ENCODE measurements at regions not wholly inside any gene's neighbourhood (a gene's known extent, or its start where the extent isn't known, plus 50 kb on each side); places are given as distances from the start of the nearest gene placed in this dataset.
"Not testable (repeated sequence)": the region's sequence is repeated elsewhere in the genome, so short reads cannot be mapped to it uniquely, and the experiment has no call there.

DNA sequence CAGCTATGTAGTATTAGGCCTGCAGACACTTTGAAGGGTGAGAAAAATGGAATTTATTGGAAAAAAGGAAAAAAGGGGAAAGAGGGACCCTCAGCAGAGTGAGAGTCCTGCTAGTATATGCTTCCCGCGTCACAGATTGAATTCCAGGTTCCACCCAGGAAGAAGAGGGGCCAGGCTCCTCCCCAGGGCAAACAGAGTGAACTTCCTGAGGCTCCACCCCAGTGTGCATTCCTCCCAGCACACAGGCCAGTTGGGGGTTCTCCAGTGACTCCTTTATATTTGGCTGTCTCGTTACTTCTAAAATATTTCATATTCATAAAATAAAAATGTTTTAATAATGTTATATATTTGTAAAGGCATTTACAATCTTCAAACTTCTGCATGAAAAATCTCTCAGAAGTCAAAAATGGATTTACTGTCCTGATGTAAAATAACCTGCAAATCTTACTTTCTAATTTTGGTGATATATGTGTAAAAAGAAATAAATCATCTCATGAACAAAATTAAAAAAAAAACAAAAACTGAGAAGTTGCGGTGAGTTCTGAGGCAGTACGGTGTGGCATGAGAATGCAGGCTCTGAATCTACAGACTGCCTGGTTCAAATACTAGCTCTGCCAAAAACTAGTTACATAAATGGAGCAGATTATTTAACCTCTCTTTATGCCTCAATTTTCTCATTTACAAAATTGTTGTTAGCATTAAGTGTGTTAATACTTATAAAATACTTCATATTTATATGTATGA is 175.8 kb upstream of the P2RY1 start:
- Mint-ChIP-seq H3K27ac (no peak overlapping the region), H3K27me3 (peaks cover 6% of the 10 kb centered on the region), H3K9me3 (peaks cover 17% of the 10 kb centered on the region), H3K4me1 (peaks cover 4% of the 10 kb centered on the region), H3K36me3 (peaks cover 2% of the 10 kb centered on the region), H3K4me3 (no peak overlapping the region)

DNA sequence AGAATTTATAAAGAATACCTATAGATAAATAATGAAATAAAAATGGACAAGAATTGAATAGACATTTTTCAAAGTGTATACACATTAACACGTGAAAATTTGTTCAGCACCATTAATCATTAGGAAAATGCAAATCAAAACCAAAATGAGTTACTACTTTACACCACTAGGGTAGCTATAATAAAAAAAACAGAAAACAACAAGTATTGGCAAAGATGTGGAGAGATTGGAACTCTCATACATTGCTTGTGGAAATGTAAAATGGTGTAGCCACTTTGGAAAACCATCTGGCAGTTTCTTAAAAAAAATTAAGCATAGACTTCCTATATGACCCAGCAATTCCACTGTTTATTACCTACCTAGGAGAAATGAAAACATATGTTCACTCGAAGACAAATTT is 172.8 kb upstream of the P2RY1 start:
- H3K4me3 Mint-ChIP-seq = no peak overlapping the region
- peaks cover 4% of the 10 kb centered on the region for H3K27me3 Mint-ChIP-seq
- H3K4me1 Mint-ChIP-seq = peaks cover 7% of the 10 kb centered on the region
- peaks cover 2% of the 10 kb centered on the region for H3K36me3 Mint-ChIP-seq
- H3K27ac Mint-ChIP-seq = no peak overlapping the region
- H3K9me3 Mint-ChIP-seq = peaks cover 17% of the 10 kb centered on the region

DNA sequence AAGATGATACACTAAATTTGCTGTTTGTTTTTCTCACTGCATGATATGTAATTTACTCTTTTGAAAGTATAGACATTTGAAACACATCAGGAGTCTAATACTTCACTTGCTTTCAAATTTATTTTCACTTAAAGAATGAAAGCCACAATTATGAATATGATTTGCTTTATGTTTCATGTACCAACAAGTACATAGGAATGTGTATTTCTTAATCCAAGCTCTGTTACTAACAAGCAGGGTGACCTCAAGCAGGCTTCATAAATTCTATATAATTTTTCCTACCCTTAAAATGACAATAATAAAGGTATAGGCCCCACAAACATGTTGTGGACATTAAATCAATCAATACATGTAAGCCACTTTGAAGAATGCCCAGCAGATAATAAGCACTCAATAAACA is 170.2 kb upstream of the P2RY1 start:
- Mint-ChIP-seq H3K36me3 (peaks cover 2% of the 10 kb centered on the region), H3K27ac (no peak overlapping the region), H3K9me3 (peaks cover 17% of the 10 kb centered on the region), H3K4me3 (no peak overlapping the region), H3K27me3 (peaks cover 2% of the 10 kb centered on the region), H3K4me1 (peaks cover 7% of the 10 kb centered on the region)

DNA sequence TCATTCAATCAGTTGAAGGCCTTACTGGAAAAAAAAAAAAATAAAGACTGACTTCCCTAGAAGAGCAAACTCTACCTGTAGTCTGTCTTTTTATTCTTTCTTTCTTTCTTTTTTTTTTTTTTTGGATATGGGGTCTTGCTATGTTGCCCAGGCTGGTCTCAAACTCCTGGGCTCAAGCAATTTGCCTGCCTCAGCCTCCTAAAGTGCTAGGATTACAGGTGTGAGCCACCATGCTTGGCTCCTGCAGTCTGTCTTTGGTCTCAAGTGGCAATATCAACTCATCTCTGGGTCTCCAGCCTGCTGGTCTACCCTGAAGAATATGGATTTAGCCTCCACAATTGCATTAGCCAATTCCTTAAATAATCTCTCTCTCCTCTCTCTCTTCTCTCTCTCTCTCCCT is 167.7 kb upstream of the P2RY1 start:
- peaks cover 7% of the 10 kb centered on the region for H3K4me1 Mint-ChIP-seq
- H3K36me3 Mint-ChIP-seq = no peaks in the 10 kb centered on the region
- H3K27me3 Mint-ChIP-seq = peaks cover 5% of the 10 kb centered on the region
- no peak overlapping the region for H3K4me3 Mint-ChIP-seq
- H3K9me3 Mint-ChIP-seq = peaks cover 3% of the 10 kb centered on the region
- H3K27ac Mint-ChIP-seq = no peak overlapping the region

DNA sequence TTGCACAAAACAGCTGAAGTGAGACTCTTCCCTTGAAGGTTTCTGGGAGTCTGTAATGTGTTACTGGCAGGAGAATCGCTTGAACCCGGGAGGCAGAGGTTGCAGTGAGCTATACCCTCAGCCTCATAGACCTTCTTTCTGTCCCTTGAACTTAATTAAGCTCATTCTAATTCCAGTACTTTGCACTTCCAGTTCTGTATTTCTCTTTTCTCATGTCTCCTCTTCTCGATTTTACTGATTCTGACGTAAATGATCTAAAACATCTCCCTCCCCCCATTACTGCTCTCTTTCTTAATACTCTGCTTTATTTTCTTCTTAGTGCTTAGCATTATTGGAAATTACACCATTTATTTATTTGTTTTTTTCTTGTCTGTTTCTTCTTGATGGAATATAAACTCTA is 165.4 kb upstream of the P2RY1 start:
- Mint-ChIP-seq H3K27ac (no peak overlapping the region), H3K36me3 (no peaks in the 10 kb centered on the region), H3K27me3 (peaks cover 7% of the 10 kb centered on the region), H3K4me3 (no peak overlapping the region), H3K9me3 (no peaks in the 10 kb centered on the region), H3K4me1 (peaks cover 7% of the 10 kb centered on the region)

DNA sequence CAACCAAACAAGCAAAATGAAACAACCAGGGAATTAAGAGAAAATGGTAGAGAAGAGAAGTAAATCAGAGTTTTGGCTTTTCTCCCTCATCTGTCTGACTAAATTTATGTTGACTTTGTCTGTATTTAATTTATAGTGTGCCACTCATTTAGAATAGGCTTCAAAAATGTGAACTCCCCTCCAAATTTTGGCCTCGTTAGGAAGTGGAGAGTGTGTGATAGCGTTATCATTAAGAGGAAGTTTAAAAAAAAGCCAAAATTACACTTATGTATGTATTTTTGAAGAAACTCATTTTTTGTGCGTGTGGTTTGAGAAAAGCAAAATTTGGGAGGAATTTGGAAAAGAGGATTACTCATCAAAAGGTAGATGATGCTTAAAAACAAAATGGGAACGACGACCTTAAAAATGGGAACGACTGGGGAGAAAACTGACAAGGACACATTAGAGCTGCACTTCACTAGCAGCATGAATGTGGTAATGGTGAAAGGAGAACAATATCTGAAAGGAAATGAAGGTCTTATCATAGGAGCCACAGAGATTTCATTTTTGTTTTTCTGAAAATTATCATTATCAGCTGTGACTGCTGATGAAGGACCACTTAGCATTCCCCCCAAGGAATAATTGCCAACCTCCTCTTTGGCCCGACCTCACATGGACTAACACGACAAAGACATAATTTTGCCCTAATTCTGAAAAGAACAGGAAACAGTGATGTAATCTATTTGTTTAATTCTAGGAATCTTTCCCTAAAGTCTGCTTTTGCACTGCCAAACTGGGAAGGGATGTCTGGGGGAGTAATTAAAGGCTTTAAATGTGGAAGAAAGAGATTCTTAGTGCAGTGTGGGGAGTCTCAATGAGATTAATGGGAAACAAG is 163.2 kb upstream of the P2RY1 start:
- Mint-ChIP-seq H3K4me3 (no peak overlapping the region), H3K4me1 (no peaks in the 10 kb centered on the region), H3K27me3 (peaks cover 7% of the 10 kb centered on the region), H3K9me3 (no peaks in the 10 kb centered on the region), H3K27ac (no peak overlapping the region), H3K36me3 (no peaks in the 10 kb centered on the region)

DNA sequence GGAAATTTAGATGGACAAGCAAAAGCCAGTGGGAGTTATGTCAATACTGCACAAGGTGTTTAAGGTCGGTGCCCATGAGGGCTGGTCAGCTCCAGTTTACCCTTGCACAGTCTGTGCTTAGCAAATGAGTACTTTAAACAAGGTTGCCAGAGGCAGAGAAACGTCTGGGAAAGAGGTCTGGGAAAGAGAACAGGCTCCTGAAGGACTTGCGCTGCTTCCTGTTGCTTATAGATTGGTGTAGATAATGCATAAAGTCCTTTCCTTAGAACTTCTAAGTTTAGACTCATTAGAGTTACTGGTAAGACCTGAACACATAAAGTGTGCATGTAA is 162.6 kb upstream of the P2RY1 start:
- Mint-ChIP-seq H3K36me3 (no peaks in the 10 kb centered on the region), H3K4me3 (no peak overlapping the region), H3K4me1 (no peaks in the 10 kb centered on the region), H3K27me3 (peaks cover 7% of the 10 kb centered on the region), H3K9me3 (no peaks in the 10 kb centered on the region), H3K27ac (no peak overlapping the region)

DNA sequence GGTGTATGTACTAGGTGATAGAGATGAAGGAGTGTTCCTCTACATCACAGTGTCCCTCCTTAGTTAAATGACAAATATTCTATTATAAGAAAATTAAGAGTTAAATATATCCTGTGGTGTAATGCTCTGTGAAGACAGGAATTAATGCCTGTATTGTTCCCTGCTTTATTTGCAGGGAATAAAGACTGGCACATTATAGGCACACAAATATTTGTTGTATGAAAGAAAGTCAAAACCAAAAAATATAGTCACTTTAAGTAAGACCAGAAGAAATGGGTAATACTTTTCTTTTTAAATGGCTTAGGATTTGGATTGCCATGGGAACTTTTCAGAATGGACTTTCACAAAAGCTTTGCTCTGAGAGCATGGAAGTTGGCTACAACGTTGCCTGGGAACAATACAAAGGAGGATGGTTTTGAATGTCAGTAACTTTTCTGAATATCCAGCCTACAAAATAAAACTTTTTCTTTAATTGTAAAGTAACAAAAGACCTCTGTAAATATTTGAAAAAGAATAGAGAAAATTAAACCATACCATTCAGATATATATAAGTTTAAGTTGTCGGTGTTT is 158.0 kb upstream of the P2RY1 start:
- Mint-ChIP-seq H3K36me3 (no peaks in the 10 kb centered on the region), H3K27ac (no peak overlapping the region), H3K4me1 (no peaks in the 10 kb centered on the region), H3K9me3 (no peaks in the 10 kb centered on the region), H3K4me3 (no peak overlapping the region), H3K27me3 (peaks cover 3% of the 10 kb centered on the region)

DNA sequence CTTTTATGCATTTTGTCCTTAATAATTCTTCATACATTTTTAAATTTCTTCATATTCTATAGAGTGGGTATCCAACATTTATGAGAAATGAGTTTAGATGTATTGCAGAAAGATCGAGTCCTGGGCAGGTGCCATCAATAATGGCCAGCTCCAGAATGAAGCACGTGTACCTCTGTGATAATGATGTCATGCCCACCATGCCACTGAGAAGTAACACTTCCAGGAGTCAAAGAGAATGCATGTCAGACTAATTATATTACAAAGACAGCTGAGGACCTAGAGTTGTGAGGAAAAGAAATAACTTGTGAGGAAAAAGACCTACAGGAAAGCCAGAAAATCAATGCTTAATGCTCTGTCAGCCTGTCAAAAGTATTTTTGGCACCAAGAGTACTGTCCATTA is 157.4 kb upstream of the P2RY1 start:
- no peaks in the 10 kb centered on the region for H3K9me3 Mint-ChIP-seq
- H3K4me1 Mint-ChIP-seq = no peaks in the 10 kb centered on the region
- no peaks in the 10 kb centered on the region for H3K36me3 Mint-ChIP-seq
- H3K4me3 Mint-ChIP-seq = no peak overlapping the region
- no peak overlapping the region for H3K27ac Mint-ChIP-seq
- peaks cover 5% of the 10 kb centered on the region for H3K27me3 Mint-ChIP-seq

DNA sequence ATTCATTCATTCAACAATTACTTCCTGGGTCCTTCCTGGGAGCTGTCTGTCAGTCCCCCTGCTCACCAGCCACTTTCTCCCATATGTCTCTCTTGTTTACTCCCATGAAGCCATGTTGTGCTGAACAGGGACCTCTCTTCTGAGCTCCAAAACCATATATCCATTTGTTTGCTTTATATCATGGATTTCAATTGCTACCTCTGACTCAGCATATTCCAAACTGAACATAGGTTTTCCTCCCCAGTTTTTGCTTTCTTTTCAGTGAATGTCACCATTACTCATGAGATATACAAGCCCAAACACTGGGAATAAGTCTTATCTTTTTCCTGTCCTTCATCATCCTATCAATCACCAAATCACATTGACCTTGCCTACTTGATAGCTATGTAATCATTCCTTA is 152.5 kb upstream of the P2RY1 start:
- Mint-ChIP-seq H3K9me3 (no peaks in the 10 kb centered on the region), H3K27me3 (peaks cover 9% of the 10 kb centered on the region), H3K4me3 (no peak overlapping the region), H3K27ac (no peak overlapping the region), H3K4me1 (no peaks in the 10 kb centered on the region), H3K36me3 (peaks cover 2% of the 10 kb centered on the region)

DNA sequence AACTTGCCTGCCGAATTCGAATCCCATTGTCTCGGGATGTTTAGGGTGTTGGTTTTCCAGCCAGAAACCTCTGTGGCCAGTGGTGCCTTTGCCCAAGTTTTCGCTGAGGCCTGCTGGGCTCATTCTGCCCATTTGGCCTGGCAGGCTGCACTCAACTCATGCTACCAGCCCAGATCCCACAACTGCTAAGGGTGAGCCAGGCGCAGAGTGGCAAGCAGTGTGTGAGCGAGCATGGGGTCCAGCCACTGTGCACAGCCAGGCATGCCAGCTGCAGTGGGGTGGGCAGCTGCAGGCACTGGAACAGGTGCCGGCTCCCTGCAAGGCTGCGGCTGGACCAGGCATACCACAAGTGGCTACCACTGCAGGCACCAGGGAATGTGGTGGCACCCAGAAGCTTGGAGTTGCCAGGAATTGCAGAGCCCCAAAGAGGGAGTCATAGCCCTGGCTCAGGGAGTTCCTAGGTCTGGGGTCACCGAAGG is 151.4 kb upstream of the P2RY1 start:
- H3K27ac Mint-ChIP-seq = no peak overlapping the region
- no peaks in the 10 kb centered on the region for H3K4me1 Mint-ChIP-seq
- peaks cover 9% of the 10 kb centered on the region for H3K27me3 Mint-ChIP-seq

DNA sequence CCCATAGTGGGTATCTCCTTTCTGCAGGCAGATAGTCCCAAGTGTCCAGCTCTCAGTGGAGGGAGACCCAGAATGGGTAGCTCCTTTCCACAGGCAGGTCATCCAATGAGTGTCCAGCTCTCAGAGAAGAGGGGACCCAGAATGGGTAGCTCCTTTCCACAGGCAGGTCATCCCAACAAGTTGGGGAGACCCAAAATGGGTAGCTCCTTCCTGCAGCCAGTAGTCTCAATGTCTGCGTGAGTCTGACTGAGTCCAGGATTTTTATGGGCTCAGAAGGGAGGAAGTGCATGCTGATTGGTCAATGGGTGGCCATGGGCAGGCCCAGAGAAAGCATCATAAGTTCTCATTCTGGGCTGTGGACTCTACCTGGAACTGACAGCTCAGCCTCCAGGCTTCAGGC is 150.7 kb upstream of the P2RY1 start:
- H3K9me3 Mint-ChIP-seq = no peaks in the 10 kb centered on the region
- H3K4me3 Mint-ChIP-seq = no peak overlapping the region
- peaks cover 2% of the 10 kb centered on the region for H3K36me3 Mint-ChIP-seq
- no peak overlapping the region for H3K27ac Mint-ChIP-seq
- peaks cover 12% of the 10 kb centered on the region for H3K27me3 Mint-ChIP-seq
- no peaks in the 10 kb centered on the region for H3K4me1 Mint-ChIP-seq

More for the DNA sequence above, 151.4 kb upstream of the P2RY1 start:
- peaks cover 2% of the 10 kb centered on the region for H3K36me3 Mint-ChIP-seq
- H3K4me3 Mint-ChIP-seq = no peak overlapping the region
- no peaks in the 10 kb centered on the region for H3K9me3 Mint-ChIP-seq

DNA sequence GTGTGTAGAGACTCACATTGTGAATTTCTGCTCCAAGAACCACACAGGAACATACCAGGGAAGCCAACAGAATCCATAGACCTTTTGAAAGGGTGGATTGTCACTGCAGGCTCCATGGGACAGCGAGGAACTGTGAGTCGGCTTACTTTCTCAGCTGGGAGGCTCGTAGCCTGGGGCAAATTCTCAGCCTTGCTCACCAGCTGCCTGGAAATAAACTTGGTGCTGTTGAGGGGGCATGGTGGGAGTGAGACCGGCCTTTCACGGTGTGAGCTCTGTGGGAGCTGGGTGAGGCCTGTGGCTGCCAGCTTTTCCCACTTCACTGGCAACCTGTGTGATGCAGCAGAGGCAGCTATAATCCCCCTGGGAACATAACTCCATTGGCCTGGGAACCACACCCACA is 146.6 kb upstream of the P2RY1 start:
- H3K36me3 Mint-ChIP-seq = peaks cover 2% of the 10 kb centered on the region
- peaks cover 6% of the 10 kb centered on the region for H3K9me3 Mint-ChIP-seq
- H3K27ac Mint-ChIP-seq = no peak overlapping the region
- H3K27me3 Mint-ChIP-seq = peaks cover 10% of the 10 kb centered on the region
- H3K4me3 Mint-ChIP-seq = no peak overlapping the region
- H3K4me1 Mint-ChIP-seq = peaks cover 3% of the 10 kb centered on the region

DNA sequence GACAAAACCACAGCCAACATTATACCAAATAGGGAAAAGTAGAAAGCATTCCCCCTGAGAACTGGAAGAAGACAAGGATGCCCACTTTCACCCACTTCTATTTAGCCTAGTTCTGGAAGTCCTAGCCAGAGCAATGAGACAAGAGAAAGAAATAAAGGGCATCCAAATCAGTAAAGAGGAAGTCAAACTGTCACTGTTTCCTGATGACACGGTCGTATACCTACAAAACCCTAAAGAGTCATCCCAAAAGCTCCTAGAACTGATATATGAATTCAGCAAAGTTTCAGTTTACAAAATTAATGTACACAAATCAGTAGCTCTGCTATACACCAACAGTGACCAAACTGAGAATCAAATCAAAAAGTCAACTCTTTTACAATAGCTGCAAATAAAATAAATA is 142.6 kb upstream of the P2RY1 start:
- not testable (repeated sequence) for H3K27ac Mint-ChIP-seq, H3K4me1 Mint-ChIP-seq, H3K27me3 Mint-ChIP-seq, H3K9me3 Mint-ChIP-seq, H3K4me3 Mint-ChIP-seq, H3K36me3 Mint-ChIP-seq

DNA sequence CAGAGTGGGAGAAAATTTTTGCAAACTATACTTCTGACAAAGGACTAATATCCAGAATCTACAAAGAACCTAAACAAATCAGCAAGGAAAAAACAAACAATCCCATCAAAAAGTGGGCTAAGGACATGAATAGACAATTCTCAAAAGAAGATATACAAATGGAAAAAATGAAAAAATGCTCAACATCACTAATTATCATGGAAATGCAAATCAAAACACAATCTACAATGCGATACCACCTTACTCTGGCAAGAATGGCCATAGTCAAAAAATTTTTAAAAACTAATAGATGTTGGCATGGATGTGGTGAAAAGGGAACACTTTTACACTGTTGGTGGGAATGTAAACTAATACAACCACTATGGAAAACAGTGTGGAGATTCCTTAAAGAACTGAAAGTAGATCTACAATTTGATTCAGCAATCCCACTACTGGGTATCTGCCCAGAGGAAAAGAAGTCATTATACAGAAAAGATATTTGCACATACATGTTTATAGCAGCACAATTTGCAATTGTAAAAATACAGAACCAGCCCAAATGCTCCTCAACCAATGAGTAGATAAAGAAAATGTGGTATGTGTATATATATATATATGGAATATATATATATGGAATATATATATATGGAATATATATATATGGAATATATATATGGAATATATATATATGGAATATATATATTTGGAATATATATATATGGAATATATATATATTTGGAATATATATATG is 141.2 kb upstream of the P2RY1 start:
- not testable (repeated sequence) for H3K36me3 Mint-ChIP-seq, H3K27me3 Mint-ChIP-seq, H3K4me1 Mint-ChIP-seq, H3K9me3 Mint-ChIP-seq, H3K27ac Mint-ChIP-seq, H3K4me3 Mint-ChIP-seq

DNA sequence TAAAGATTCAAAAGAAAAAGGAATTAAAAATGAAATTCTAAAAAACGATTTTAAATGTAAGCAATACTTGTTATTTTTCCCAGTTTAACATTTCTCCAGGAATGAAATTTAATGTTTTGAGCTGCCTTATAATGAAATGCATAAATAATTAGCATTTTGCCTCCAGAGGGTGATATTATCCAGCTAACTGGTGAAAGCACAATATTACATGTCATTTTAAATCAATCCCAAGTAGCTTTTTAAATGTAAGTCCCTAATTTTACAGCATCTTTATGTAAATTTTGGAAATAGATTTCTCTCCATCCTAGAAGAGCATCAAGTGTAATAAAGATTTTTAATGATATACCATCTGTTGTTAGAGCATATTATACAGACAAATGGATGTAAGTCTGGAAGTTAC is 139.1 kb upstream of the P2RY1 start:
- H3K36me3 Mint-ChIP-seq = no peaks in the 10 kb centered on the region
- peaks cover 4% of the 10 kb centered on the region for H3K4me1 Mint-ChIP-seq
- peaks cover 6% of the 10 kb centered on the region for H3K9me3 Mint-ChIP-seq
- no peaks in the 10 kb centered on the region for H3K27me3 Mint-ChIP-seq
- H3K4me3 Mint-ChIP-seq = no peak overlapping the region
- H3K27ac Mint-ChIP-seq = no peak overlapping the region

Data from activated naive CD4-positive, alpha-beta T cell treated with anti-CD3 and anti-CD28 coated beads, Interleukin-2, amount 50 U/mL, for 24 hours (primary cell).